ENCODE measurements at regions not wholly inside any gene's neighbourhood (a gene's known extent, or its start where the extent isn't known, plus 50 kb on each side); places are given as distances from the start of the nearest gene placed in this dataset.

DNA sequence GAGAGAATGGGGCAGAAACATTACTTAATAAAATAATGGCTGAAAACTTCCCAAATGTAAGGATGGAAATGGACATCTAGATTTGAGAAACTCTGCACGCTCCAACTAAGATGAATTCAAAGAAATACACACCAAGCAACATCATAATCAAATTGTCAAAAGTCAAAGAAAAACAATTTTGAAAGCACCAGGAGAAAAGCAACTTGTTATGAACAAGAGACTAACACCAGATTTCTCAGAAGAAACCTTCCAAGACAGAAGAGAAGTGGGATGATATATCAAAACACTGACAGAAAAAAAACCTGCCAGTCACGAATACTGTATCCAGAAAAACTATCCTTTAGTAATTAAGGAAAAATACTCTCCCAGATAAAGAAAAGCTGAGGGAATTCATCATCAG is 208.6 kb upstream of the SAMSN1 start:
- DNase-seq (ENCODE audit: low read depth, low spot score) = no peak
- TF ChIP-seq, protein P1, sequence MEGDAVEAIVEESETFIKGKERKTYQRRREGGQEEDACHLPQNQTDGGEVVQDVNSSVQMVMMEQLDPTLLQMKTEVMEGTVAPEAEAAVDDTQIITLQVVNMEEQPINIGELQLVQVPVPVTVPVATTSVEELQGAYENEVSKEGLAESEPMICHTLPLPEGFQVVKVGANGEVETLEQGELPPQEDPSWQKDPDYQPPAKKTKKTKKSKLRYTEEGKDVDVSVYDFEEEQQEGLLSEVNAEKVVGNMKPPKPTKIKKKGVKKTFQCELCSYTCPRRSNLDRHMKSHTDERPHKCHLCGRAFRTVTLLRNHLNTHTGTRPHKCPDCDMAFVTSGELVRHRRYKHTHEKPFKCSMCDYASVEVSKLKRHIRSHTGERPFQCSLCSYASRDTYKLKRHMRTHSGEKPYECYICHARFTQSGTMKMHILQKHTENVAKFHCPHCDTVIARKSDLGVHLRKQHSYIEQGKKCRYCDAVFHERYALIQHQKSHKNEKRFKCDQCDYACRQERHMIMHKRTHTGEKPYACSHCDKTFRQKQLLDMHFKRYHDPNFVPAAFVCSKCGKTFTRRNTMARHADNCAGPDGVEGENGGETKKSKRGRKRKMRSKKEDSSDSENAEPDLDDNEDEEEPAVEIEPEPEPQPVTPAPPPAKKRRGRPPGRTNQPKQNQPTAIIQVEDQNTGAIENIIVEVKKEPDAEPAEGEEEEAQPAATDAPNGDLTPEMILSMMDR (IDR thresholded peaks at IDR 0.05; ENCODE audit: low read depth, low read length) = no peak
- in situ Hi-C loops (cut with HindIII; ENCODE audit: low sequenced_read_pairs) = no loop called here
- no peak overlapping the region for H3K4me3 ChIP-seq (ENCODE audit: low read depth, low read length)

DNA sequence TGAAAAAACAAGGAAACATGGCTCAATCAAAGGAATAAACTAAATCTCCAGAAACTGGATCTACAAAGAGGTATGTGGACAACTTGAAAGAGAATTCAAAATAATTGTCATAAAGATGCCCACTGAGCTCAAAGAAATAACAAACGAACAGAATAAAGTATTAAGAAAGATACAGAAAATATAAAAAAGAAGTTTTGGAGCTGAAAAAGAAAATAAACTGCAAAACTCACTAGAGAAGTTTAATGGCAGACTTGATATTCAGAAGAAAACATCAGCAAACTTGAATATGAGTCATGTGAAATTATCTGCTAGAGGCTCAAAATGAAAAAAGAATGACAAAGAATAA is 208.1 kb upstream of the SAMSN1 start:
- in situ Hi-C loops (cut with HindIII; ENCODE audit: low sequenced_read_pairs) = no loop called here
- TF ChIP-seq, protein P1 (IDR thresholded peaks at IDR 0.05; ENCODE audit: low read depth, low read length) = no peak
- H3K4me3 ChIP-seq (ENCODE audit: low read depth, low read length) = no peak overlapping the region
- DNase-seq (ENCODE audit: low read depth, low spot score) = no peak

DNA sequence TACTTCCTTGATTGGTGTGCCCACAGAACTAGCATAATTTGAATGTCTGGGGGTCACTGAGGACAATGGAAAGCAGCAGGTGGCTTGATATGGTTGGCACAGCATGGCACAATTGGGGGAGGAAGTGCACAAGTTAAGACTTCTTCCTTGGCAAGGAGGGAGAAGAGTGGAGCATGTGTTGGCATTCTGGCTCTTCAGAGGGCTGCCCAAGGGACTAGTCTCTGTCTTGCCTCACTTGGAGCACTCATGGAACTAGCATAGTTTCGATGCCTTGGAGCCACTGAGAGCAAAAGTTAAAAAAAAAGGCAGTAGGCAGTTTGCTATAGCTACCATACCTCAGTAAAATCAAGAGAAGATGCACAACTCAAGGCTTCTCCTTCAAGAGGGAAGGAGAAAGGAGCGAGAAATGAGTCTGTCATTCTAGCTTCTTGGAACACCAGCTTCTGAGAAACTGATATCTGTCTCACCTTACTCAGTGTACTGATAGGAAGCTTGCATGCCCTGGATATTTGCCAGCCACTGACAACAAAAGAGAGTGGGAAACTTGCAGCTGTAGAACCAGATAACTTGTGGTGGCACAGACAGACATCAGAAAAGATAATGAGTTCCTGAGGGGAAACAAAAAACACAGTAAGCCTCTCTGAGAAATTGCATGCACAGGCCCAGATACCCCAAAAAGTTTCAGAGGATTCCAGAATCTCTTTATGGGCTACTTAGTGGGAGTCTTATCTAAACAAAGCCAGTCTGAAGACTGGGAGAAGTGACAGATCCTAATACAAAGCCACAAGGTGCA is 207.5 kb upstream of the SAMSN1 start:
- DNase-seq (ENCODE audit: low read depth, low spot score) = no peak
- no peak overlapping the region for H3K4me3 ChIP-seq (ENCODE audit: low read depth, low read length)
- TF ChIP-seq, protein P1 (IDR thresholded peaks at IDR 0.05; ENCODE audit: low read depth, low read length) = no peak
- in situ Hi-C loops (cut with HindIII; ENCODE audit: low sequenced_read_pairs) = no loop called here

DNA sequence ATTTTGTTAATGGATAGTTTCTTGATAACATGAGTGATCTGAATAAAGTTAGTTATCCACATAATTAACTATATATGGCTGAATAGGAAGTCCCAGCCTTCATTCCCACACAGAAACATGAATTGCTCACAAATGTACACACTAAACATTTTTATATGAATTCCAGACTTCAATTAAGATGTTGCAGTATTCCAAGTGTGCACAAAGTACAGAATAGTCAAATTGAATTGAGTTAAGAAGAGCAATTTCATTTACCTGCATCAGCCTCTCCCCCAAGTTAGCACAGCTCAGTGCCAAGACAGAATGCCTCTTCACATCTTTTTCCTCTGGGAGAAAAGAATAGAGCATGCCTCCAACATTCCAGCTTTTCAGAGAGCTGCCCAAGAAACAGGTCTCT is 207.0 kb upstream of the SAMSN1 start:
- no peak overlapping the region for H3K4me3 ChIP-seq (ENCODE audit: low read depth, low read length)
- in situ Hi-C loops (cut with HindIII; ENCODE audit: low sequenced_read_pairs) = no loop called here
- DNase-seq (ENCODE audit: low read depth, low spot score) = no peak
- TF ChIP-seq, protein P1 (IDR thresholded peaks at IDR 0.05; ENCODE audit: low read depth, low read length) = no peak

DNA sequence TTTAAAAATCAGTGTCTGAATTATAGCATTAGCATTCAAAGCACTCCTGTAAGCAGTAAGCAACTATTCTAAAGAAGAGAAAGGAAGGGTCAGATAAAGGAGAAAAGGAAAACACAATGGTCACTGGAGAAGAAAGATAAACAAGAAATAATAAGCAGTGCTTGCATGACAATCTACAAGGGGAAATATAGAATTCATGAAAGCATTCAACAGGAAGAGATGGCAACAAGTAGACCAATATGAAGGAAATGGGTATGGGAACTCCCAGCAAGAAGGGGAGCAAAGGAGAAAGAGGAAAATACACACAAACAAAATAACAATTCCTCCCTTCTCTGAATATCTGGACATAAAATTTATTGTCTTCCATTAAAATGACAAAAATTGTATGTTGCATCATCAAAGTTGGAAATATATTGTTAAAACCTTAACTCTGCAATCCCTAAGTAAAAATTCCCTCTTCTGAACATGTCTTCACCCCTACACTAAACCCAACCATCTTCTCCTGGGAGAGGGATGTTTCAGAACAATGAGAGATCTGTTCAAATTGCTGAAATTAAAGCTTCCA is 206.3 kb upstream of the SAMSN1 start:
- in situ Hi-C loops (cut with HindIII; ENCODE audit: low sequenced_read_pairs) = no loop called here
- TF ChIP-seq, protein P1 (IDR thresholded peaks at IDR 0.05; ENCODE audit: low read depth, low read length) = no peak
- H3K4me3 ChIP-seq (ENCODE audit: low read depth, low read length) = no peak overlapping the region
- DNase-seq (ENCODE audit: low read depth, low spot score) = no peak

DNA sequence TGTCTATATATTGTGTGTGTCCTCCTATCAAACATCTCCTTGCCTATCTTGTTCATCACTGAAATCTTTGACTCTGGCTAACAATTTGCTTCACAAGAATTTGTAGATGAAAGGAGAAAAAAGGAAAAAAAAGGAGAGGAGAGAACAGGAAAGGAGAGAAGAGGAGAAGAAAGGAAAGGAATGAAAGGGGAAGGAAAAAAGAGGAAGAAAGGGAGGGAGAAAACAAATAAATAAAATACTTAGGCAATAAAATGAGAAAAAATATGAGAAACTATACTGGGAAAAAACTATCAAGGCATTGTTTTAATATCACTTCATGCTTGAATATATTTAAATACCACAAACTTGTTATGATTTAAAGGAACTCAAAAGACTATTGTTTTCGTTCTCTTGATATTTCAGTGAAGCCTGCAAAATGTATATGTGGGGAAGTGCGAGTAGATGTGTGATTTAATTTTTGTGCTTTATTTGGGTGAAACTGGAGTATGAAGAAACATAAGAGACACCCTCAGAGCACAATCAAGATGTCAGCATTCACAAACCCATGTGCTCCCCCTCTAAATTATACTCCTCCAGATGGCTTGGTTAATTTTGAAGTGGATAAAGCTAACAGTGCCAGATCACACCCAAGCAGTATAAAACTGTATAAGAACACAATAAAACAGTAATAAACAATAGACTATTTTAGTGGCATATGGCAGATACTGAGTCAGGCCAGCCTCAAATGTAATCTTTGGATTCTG is 205.7 kb upstream of the SAMSN1 start:
- no peak overlapping the region for H3K4me3 ChIP-seq (ENCODE audit: low read depth, low read length)
- in situ Hi-C loops (cut with HindIII; ENCODE audit: low sequenced_read_pairs) = no loop called here
- TF ChIP-seq, protein P1 (IDR thresholded peaks at IDR 0.05; ENCODE audit: low read depth, low read length) = no peak
- no peak for DNase-seq (ENCODE audit: low read depth, low spot score)
